HEK293T (cell line): ENCODE measurements at regions not wholly inside any gene's neighbourhood (a gene's known extent, or its start where the extent isn't known, plus 50 kb on each side); places are given as distances from the start of the nearest gene placed in this dataset.

ENCODE experiments used
- BHLHE40 ChIP-seq: fragments of 450-650 bp; IDR thresholded peaks from 2 replicates; pipeline ENCODE4 v1.6.1; 2016; ENCODE audit warnings: mild to moderate bottlenecking, moderate library complexity, borderline replicate concordance
- ELF4 ChIP-seq: fragments of 450-650 bp; IDR thresholded peaks from 2 replicates; pipeline ENCODE4 v1.6.1; 2017; ENCODE audit warnings: antibody characterized with exemption
- FOXA1 ChIP-seq: fragments of 450-650 bp; IDR thresholded peaks from 2 replicates; pipeline ENCODE4 v1.6.1; 2016; ENCODE audit warnings: mild to moderate bottlenecking
- FOXK2 ChIP-seq: fragments of 450-650 bp; IDR thresholded peaks from 2 replicates; pipeline ENCODE4 v1.6.1; 2016; ENCODE audit warnings: mild to moderate bottlenecking
- L3MBTL2 ChIP-seq: fragments of 450-650 bp; conservative IDR thresholded peaks from 2 replicates; pipeline ENCODE4 v1.6.1; 2016; ENCODE audit warnings: mild to moderate bottlenecking
- SP1 ChIP-seq: fragments of 450-650 bp; IDR thresholded peaks from 2 replicates; pipeline ENCODE4 v1.6.1; 2017
- SUZ12 ChIP-seq: fragments of 450-650 bp; IDR thresholded peaks from 2 replicates; pipeline ENCODE4 v1.6.1; 2016; ENCODE audit warnings: mild to moderate bottlenecking
- ZNF384 ChIP-seq: fragments of 450-650 bp; IDR thresholded peaks from 2 replicates; pipeline ENCODE4 v1.6.1; 2016

DNA sequence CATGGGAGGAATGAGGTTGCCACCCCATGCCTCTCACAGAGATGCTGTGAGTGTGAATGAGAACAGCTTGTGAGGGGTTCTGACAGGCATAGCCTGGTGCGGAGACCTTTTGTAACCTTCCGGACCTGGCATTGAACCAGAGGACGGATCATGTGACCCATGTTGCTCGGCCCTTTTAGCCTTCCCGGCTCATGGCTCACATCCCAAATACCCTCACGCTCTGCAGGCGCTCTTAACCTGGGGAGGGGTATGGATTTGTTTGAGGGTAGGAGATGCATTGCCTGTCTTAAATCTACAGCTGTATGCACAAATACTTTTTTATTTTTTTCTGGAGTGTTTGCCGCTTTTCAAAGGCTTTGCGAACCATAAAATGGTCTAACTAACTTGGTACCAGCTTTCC lies 102.4 kb upstream of the CRHR1 start:
- TF ChIP-seq ZNF384 (no peak), FOXA1 (no peak), ELF4 (no peak), L3MBTL2 (no peak), SP1 (no peak), SUZ12 (no peak), BHLHE40 (no peak), FOXK2 (no peak)
